ENCODE measurements at regions not wholly inside any gene's neighbourhood (a gene's known extent, or its start where the extent isn't known, plus 50 kb on each side); places are given as distances from the start of the nearest gene placed in this dataset.
"Not testable (repeated sequence)": the region's sequence is repeated elsewhere in the genome, so short reads cannot be mapped to it uniquely, and the experiment has no call there.

- CTCF ChIA-PET: no interaction called here
- POLR2A ChIA-PET: no interaction called here
- no peak for DNase-seq (ENCODE audit: low read depth, low spot score)
- TF ChIP-seq CTCF (IDR thresholded peaks at IDR 0.05; ENCODE audit: insufficient read depth, low read length, missing control alignments): no peak
- H3K4me3 ChIP-seq (ENCODE audit: low read depth, low read length): no peak overlapping the region
Observed at GRCh38 chr3:102378216-102378615, 56.6 kb upstream of the ZPLD1 start.

GRCh38 chr3:102382201-102382600 is 52.6 kb upstream of the ZPLD1 start:
- H3K4me3 ChIP-seq (ENCODE audit: low read depth, low read length); CTCF ChIA-PET; POLR2A ChIA-PET; DNase-seq (ENCODE audit: low read depth, low spot score): not testable (repeated sequence)

Measured in AG04449 (cell line).